ENCODE measurements at regions not wholly inside any gene's neighbourhood (a gene's known extent, or its start where the extent isn't known, plus 50 kb on each side); places are given as distances from the start of the nearest gene placed in this dataset.

DNA sequence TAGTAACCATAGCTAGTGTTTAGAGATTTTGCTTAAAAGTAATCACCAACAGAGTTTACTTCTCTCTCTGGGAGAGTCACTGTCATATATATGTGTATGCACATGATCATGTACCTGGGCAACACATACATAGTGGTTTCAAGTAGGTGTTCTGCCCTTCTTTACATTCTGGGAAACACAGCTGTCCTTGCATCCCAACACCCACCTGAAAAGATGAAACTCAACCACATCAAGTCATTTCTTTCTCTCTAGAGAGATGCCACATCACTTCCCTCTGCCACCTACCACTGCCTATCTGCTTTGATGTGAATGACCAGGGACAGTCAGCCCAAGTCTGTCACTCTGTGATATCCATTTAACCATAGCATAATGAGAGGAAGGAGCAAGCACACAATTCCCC is 155.8 kb upstream of the GADL1 start:
- no peak for DNase-seq (ENCODE audit: low read depth)

DNA sequence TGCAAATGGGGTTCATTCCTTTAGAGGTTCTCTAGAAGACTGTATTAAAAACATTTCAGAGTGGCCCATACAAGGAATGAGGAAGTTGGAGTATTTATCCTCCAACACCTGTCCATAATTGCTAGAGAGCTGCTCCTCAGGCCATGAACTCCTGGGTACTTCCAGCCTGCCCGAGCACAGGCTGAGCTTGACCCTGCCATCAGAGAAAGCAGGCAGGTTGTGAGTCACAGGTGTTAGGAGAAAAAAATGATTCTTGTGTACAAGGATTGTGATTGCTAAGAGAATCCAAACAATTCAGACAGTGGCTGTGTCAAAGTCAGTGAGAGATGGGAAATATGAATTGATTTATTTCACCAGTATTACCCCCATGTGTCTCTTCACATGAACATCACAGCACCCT is 156.8 kb upstream of the GADL1 start:
- DNase-seq (ENCODE audit: low read depth): no peak

DNA sequence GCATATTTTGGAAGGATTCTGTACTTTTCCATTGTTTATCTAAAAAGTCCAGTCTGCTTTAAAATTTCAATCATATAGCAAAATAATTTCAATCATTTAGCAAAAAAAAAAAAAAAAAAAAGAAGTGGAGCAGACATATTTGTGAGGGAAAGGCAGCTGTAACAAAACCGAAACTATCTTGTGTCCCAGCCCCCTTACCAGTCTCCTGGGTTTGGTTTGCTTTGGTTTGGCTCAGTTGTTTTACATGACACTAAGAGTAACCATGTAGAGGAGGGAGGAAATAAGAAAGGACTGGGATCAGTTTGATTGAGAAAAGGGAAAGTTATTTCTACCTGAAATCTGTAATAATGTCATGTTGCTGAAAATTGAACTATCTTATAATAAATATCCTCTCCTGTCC is 158.8 kb upstream of the GADL1 start:
- DNase-seq (ENCODE audit: low read depth): no peak

DNA sequence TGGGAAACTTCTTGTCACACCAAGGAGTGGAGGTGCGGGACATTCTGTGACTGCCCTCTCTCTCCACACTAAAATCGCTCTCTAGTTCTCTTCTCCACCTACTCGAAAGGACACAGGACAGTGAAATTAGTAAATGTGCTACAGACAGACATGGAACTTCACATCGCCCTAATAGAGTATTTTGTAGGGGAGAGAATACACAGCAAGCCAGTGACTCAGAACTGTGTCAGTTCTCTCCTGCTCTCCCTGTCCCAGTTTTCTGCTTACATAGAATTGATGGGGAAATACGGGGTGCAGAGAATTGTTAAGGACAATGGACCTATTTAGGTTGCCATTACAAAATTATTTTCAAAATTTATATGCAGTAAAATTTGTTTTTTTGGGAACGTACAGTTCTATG is 159.6 kb upstream of the GADL1 start:
- DNase-seq (ENCODE audit: low read depth): no peak

DNA sequence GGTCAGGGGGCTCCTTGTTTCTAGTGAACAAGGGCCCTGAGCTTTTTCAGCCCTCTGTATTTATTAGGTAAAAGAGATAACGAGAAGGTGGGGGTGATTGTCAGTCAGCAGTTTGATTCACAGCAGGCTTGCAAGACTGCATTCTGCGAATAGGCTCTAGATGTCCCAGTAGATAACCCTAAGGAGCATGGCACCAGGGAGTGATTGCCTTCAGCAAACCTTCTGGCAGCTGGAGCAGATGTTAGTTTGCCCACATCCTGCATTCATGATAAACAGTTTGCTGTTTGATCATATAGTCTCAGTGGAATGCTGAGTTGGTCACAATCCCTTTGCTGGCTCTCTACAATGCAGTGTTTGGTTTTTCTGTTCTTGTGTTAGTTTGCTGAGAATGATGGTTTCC is 161.3 kb upstream of the GADL1 start:
- no peak for DNase-seq (ENCODE audit: low read depth)

DNA sequence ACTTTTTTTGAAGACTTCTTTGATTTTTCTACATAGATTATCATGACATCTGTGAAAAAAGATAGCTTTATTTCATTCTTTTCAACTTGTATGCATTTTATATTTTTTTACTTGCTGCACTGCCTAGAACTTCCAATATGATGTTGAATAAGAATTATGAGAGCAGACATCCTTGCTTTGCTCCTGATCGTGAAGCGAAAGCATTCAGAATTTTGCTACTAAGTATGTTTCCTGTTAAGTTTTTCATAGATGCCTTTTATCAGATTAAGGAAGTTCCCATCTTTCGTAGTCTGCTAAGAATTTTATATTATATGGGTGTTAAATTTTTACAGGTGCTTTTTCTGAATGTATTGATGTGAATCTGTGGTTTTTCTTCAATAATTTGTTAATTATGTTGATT is 163.4 kb upstream of the GADL1 start:
- no peak for DNase-seq (ENCODE audit: low read depth)

DNA sequence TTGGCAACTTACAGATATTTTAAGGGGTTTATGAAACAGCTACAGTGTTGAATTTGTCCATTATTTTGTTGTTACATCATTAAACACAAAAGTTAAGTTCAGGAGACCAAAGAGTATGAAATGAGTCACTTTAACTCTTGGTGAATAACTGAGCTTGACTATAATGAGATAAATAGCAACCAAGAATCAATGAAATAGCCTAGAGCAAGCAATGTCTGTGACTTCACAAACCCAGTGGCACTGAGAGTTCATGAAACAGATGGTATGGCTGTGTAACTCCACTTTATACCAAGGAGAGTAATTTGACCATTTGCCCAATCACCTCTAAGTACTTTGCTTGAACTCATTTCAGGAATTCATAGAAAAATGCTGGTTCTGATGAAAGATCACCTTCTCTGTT is 169.6 kb upstream of the GADL1 start:
- DNase-seq (ENCODE audit: low read depth): no peak

DNA sequence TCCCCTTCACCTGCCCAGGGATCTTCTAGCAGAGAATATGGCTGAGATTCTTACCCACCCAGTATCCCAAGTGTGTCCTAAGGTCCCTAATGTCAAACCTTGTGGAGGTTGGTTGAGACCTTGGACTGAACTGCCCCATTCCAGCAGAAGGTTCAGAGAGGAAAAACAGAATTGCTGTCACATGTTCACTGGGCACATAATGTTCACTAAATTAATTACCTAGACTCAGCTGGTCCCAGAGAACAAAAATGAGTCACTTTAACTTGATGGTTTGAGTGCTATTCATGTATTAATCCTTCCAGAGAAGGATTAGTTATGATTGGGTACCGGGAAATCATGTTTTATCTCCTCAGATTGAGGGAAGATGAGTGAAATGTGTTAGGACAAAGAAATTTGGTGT is 171.3 kb upstream of the GADL1 start:
- no peak for DNase-seq (ENCODE audit: low read depth)

DNA sequence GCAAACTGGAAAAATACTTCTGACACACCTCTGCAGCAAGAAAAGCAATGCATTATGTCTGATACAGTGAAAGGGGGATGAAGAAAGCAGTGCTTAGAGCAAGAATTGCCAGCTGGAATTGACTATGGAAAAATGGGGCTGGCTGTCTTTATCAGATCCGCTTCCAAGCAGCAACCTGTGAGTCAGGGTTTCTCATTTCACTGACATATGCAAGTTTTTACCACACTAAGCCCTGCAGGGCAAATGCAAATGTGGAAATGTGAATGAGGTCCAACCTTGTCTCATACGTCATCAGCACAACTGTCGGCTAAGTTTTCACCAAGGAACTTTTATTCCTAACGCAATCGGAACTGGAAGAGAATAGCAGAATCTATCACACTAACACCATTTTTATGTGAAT is 172.5 kb upstream of the GADL1 start:
- peak; percentile 92 for DNase-seq (ENCODE audit: low read depth)

DNA sequence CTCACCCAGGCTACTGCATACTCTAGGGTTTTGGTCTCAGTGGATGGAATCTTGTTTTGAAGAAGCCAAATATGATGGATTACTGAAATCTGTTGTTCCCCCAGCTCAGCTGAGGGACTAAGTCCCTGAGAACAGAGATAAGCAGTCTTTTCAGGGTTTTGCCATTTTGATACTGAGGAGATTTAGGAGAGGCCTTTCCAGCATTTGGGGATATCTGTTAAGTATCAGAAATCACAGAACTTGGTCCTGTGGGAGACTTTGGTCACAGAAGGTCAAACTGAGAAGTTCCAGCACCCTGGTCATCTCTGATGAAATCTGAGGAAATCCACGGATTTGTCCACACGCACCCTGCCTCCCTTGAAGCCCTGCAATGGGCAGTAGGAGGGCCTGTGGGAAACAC is 181.0 kb upstream of the GADL1 start:
- DNase-seq (ENCODE audit: low read depth): no peak

DNA sequence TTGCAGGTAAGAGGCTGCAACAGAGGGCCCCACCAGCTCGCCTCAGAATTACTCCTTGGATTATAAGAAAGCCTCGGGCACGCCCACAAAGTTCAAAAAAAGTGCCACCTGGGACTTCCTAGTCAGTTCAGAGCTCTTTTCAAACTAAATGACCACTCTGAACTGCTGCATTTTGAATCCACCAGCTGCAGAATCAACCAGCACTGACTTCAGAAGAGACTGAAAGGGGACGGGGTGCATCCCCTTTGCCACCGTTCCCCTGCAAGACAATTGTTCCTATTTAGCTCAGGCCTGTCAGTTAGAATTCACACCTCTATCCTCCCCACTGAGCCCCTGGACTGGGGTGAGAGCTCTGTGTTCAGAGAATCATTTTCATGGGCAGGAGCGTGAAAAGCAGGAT is 181.4 kb upstream of the GADL1 start:
- DNase-seq (ENCODE audit: low read depth): no peak

DNA sequence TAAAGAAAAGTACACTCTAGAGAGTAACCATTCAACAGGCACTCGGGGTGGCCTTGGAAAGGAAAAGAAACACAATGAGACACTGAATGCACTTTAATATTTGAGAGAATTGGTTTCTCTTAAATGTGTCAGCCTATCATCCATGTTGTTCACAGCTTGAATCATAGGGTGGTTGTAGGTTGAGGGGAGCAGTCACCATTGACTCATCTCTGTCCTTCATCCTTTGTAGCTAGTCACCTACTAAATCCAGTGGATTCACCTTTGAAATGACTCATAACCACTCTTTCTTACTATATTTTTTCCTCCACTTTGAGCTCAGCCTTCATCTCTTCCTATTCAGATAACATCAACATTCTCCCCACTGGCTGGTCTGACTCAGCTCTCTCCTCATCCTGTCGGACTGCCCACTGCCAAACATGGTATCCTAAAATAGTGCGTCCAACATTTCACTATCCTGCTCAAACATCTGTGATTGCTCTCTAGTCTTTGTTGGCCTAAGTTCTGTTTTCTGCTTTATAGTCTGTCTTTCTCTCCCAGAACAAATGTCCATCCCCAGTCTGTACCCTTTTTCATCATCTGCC is 182.7 kb upstream of the GADL1 start:
- peak; percentile 83 for DNase-seq (ENCODE audit: low read depth)

DNA sequence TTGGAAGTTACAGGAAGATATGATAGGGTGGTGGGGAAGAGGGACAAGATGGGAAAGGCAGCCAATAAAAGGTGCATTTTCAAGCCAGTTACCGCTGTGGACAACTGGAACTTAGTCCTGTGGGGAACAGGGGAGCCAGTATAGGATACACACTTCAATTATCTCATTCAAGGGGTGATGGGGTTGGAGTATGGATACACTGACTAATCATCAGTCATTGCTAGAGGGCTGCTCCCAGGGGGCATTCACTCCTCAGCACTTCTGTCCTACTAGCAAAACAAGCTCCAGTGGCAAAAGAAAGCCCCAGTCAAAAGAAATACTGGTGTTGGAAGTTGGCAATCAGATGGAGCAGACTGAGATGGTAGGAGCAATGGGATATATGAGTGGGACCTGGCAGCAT is 183.4 kb upstream of the GADL1 start:
- DNase-seq (ENCODE audit: low read depth): no peak

DNA sequence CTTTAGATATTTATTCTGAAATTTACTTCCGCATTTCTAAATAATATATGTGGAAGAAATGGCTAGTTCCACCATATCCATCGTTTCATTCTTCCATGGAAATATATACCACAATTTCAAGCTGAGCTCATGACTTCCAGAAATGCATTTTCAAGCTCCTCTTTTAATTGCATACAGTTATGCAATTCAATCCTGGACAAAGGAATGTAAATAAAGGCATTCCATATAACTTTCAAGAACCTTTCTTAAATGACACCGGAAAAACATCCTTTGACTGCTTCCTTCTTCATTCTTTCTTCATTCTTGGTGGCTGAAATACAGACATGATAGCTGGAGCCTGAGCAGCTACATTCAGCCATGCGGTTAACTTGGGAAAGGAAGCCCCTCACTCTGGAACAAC is 185.2 kb upstream of the GADL1 start:
- no peak for DNase-seq (ENCODE audit: low read depth)

DNA sequence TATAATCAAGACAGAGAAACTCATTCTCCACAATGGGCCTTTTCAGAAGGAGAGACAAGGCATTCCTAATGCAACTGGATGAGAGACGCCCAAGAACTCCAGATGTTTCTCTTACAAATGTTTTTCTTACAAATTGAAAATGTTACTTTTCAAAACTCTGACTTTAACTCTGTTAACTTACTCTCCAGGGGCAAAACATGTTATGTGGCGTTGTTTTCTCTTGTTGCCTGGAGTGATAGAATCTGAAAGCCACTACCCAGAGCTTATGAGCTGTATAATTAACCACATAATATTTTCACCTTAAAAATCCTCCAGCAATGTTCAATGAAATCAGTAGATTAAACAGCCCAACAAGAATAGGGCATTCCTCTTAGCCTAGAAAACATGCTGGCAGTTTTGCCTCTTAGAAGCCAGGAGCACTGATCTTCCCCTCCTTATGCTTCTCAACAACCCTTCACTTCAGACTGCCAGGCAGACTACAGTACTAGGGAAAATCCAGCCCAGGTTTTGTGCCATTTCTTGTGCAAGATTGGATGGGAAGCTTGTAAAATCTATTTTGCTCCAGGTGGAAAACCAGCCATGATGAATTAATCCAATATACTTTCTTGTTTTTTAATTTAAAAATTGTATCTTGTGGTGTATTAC is 186.7 kb upstream of the GADL1 start:
- DNase-seq (ENCODE audit: low read depth): no peak

DNA sequence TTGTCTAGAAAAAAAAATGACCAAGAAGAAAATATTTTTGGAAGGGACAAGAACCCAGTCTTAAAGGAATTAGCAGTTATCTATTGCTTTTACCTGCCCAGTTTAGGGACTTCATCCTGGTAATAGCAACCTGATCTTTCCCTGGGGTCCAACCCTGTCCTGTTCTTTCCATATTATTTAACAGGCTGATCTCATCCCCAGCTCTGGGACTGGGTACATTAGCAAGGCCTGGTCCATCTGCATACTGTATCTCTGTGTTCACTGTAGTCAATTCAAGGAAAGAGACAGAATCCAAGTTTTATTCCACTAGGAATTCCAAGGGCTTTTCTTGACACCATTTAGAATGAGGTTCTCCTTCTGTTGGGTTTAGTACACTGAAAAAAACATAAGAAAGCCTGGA is 191.7 kb upstream of the GADL1 start:
- DNase-seq (ENCODE audit: low read depth): no peak

DNA sequence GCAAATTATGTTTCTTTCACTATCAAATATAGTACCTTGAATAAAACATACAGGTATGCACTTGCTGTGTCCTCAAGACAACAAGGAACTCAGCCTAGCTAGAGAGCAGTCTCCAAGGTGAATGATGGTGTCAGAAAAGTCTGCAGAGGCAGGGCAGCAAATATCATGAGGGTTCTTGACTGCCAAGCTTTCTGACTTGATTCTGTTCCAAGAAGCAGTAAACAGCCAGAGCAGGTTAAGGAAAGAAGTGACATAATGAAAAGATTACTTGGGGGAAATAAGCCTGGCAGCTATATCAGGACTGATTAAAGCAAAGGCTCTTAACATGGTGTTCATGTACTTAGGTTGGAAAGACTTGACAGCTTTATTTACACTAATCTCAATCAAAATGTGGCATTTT is 192.2 kb upstream of the GADL1 start:
- no peak for DNase-seq (ENCODE audit: low read depth)

DNA sequence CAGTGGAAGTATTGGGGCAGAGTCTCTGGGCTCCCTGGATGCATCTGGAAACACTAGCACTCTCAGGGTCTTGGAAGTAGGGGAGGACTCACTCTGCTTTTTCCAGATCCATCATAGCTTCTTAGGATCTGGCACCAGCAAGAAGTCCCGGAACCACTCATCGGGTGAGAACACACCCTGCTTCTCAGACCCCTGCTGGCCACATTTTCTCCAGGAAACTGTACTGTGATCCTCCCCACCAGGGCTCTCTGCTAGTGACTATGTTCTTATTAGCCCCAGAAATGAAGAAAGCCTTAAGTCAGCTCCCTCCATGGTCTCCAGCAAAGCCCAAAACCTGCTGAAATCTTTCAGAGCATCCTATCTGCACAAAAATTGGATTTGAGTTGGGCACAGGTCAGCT is 197.3 kb upstream of the GADL1 start:
- DNase-seq (ENCODE audit: low read depth): no peak

DNA sequence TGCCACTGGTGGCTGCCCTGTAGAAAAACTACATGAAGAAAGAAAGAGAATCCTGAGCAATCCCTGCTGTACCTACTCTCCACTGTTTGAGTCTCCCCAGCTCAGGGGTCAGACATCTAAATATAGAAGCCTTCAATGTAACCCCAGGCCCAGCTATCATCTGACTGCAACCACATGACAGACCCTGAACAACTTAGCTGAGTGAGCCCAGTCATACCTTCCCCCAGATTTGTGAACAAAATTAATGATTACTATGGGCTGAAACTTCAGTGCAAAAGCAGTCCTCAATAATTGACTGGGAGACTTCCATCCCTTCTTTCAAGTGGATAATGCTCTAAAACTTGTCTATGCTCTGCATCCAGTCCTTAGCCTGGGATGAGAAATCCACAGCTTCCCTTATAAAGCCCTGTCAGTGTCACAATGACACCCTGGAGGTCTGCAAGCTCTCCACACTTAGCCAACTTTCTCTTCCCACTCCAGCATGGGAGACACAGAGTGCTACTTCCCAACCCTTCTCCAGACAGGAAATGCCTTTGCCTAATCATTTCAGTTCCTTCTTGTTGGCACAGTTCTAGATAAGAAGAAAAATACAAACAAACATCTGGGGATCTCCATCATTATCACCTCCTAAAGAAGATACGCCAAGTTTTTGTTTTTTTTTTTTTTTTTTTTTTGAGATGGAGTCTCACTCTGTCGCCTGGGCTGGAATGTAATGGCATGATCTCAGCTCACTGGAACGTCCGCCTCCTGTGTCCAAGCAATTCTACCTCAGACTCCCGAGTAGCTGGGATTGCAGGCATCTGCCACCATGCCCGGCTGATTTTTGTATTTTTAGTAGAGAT is 198.5 kb upstream of the GADL1 start:
- DNase-seq (ENCODE audit: low read depth): no peak

DNA sequence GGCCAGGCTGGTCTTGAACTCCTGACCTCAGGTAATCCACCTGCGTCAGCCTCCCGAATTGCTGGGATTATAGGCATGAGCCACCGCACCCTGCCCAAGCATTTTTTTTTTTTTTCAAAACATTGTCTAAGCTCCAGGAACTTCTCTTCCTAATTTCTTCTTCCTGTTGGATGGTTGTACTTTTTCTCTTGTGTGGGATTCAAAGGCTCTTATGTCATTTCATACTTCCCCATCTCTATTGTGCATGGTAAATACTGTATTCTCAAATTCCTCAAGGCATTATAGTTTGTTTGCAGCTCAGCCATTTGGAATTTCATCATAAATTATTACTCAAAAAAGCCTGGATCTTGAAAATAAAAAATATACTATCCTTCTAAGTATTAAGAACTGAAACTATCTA is 199.1 kb upstream of the GADL1 start:
- no peak for DNase-seq (ENCODE audit: low read depth)

DNA sequence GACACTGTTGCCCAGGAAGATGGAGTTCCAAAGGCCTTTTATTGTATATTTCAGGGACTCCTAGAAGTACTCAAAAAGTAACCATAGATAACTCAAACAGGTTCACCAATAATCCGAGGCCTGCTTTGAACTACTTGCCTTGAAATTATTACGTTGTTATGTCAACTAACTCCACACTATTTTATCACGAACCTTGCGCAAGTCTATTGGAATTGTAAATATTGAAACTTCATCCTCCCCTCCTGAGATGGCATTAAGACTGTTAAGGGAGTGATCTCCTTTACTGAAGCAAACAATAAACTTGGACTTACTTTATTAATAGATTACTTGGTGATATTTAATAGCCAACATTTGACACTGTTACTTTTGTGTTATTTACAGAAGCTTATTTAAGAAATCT is 199.6 kb upstream of the GADL1 start:
- no peak for DNase-seq (ENCODE audit: low read depth)

DNA sequence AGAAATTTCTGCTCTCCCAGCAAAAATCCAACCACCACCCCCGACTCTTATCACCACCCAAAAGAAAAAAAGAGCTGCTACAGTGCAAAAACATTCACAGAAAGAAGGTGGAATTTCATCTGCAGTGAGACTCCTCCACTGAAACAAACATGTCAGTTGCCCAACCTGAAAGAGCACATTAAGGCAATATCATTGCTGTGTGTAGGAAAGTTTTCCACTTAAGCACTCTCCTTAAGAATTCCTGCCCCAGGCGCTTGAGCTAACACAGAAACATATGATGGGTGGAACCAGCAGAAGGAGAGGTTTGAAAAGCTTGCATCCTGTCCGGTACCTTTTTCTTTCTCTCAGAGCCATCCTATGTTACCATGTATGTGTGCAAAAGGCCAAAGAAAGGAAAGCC is 200.8 kb upstream of the GADL1 start:
- DNase-seq (ENCODE audit: low read depth): no peak

DNA sequence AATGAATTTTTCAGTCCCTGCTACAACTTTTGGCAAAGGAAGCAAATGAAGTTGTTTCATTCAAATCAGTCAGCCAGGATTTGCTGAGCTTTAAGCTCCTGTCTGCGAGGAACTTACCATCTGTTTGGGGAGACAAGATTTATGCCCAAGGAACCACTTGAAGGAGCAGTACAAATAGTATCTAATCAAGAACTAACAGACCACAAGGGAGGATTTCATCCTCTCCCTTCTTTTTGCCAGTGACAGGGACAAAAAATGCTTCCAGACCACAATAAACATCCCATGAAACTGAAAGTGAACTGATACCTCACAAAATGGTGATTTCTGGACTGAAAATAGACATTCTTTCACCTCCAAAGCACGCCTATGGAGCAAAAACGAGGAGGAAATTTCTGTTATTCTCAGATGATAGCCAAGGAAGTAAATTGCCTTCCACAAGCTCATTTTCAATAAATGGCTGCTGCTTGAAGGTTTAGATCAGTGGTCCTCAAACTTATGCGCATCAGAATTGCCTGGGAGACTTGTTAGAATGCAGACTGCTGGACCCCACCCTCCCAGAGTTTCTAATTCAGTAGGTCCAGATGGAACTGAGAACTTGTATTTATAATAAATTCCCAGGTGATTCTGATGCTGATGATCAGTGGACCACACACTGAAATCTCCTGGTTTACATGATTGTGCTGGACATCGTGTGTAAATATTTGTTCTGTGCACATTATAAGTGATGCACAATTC is 202.4 kb upstream of the GADL1 start:
- no peak for DNase-seq (ENCODE audit: low read depth)

All from non-pigmented ciliary epithelial cell (primary cell).